ENCODE measurements at regions not wholly inside any gene's neighbourhood (a gene's known extent, or its start where the extent isn't known, plus 50 kb on each side); places are given as distances from the start of the nearest gene placed in this dataset.

DNA sequence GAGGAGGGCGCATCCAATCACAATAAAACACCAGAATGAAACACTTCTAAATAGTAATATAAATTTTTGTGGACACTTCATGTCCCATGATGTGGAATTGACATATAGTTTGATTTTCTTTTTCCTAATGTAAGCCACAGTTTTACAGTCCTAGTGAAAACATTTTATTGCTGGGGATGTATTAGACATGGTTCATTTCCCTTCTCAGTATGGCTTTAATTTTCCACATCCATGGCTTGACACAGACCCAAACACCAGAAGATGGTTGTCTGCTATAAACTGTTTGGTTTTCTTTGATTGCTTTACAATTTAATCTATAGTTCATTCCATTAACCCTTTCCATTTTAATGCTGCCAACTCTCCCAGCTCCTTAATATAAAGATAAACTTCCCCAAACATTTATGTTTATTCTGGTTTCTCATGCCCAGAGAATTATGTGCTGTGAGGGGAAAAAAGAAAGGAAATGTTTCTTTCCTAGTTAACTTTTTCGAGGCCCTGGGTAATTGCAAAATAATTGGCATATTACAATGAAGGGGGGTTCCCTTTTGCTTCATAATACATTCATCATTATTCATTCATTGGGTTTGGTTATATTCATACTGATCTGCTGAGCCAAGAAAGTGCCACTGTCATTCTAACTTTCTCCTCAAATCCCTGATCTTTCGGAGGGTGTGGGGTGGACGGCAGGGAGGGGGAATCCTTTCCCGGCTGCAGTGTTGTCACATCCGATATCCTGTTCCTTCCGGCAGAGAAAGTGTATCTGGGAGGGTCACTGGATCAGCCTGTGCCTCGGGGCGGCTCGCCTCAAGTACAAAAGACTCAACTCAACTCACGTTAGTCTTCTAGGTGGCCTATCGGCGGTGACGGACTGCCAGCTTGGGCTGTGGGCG, 127.6 kb upstream of the TFAP2D start:
- TF ChIP-seq, protein P1, sequence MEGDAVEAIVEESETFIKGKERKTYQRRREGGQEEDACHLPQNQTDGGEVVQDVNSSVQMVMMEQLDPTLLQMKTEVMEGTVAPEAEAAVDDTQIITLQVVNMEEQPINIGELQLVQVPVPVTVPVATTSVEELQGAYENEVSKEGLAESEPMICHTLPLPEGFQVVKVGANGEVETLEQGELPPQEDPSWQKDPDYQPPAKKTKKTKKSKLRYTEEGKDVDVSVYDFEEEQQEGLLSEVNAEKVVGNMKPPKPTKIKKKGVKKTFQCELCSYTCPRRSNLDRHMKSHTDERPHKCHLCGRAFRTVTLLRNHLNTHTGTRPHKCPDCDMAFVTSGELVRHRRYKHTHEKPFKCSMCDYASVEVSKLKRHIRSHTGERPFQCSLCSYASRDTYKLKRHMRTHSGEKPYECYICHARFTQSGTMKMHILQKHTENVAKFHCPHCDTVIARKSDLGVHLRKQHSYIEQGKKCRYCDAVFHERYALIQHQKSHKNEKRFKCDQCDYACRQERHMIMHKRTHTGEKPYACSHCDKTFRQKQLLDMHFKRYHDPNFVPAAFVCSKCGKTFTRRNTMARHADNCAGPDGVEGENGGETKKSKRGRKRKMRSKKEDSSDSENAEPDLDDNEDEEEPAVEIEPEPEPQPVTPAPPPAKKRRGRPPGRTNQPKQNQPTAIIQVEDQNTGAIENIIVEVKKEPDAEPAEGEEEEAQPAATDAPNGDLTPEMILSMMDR (IDR thresholded peaks at IDR 0.05) = no peak
- TF ChIP-seq POLR2A (IDR thresholded peaks at IDR 0.05) = no peak

All from esophagus squamous epithelium (tissue), 4 donors.